IMR-90 (cell line): ENCODE measurements at regions not wholly inside any gene's neighbourhood (a gene's known extent, or its start where the extent isn't known, plus 50 kb on each side); places are given as distances from the start of the nearest gene placed in this dataset.

ENCODE experiments used
- ATAC-seq: fragments of 200-7000 bp; cut with Tn5 transposase; 2 replicates; pipeline ENCODE4 v1.9.1; 2020; ENCODE audit warnings: low read depth, mild to moderate bottlenecking, moderate library complexity
- BruUV-seq: library from RNA; stranded (reverse); fragments of 400-500 nt; replicated peaks from 2 replicates; lab custom pipeline; 2021; lab: Mats Ljungman, UMichigan
- CTCF ChIA-PET: fragments of 300-600 bp; formaldehyde crosslinking; extraction: SDS; loops from one replicate; lab custom pipeline; 2021; ENCODE audit warnings: antibody characterized with exemption; lab: Yijun Ruan, JAX
- POLR2A ChIA-PET: fragments of 300-600 bp; sonication (Branson Sonifier 250); formaldehyde crosslinking; loops from one replicate; lab custom pipeline; 2022; ENCODE audit warnings: antibody characterized with exemption; ENCODE audit not compliant: unreplicated experiment; lab: Charles Lee
- DNase-seq: peaks from one replicate; pipeline ENCODE4 v3.0.0; 2013
- H2AFZ ChIP-seq: replicated peaks from 2 replicates; pipeline ENCODE3; 2013; ENCODE audit warnings: low read length, mild to moderate bottlenecking; ENCODE audit not compliant: poor library complexity
- H2AK5ac ChIP-seq: 2 replicates; pipeline ENCODE4 v1.6.1; 2013; ENCODE audit warnings: low read depth, low read length, inconsistent platforms
- H2AK9ac ChIP-seq: replicated peaks from 2 replicates; pipeline ENCODE3; 2013; ENCODE audit warnings: mild to moderate bottlenecking, low read depth, low read length, moderate library complexity; ENCODE audit not compliant: poor library complexity
- H2BK120ac ChIP-seq: 2 replicates; pipeline ENCODE4 v1.6.1; 2013; ENCODE audit warnings: low read depth, low read length, inconsistent platforms
- H2BK15ac ChIP-seq: 3 replicates; pipeline ENCODE4 v1.6.1; 2013; ENCODE audit warnings: low read depth, low read length, inconsistent platforms
- H2BK20ac ChIP-seq: 2 replicates; pipeline ENCODE4 v1.6.1; 2013; ENCODE audit warnings: low read depth, mild to moderate bottlenecking, inconsistent platforms, low read length, moderate library complexity
- H2BK5ac ChIP-seq: 2 replicates; pipeline ENCODE4 v1.6.1; 2013; ENCODE audit warnings: mild to moderate bottlenecking, low read depth, low read length, inconsistent platforms; ENCODE audit not compliant: poor library complexity, severe bottlenecking
- H3K14ac ChIP-seq: replicated peaks from 2 replicates; pipeline ENCODE4 v1.6.1; 2013; ENCODE audit warnings: low read depth, low read length, inconsistent platforms
- H3K18ac ChIP-seq: 2 replicates; pipeline ENCODE4 v1.6.1; 2013; ENCODE audit warnings: low read depth, low read length, control low read depth
- H3K23ac ChIP-seq: 2 replicates; pipeline ENCODE4 v1.6.1; 2013; ENCODE audit warnings: low read depth, low read length, inconsistent platforms
- H3K27ac ChIP-seq: 2 replicates; pipeline ENCODE4 v1.5.1; 2013; ENCODE audit warnings: mild to moderate bottlenecking, control low read depth, low read length; ENCODE audit not compliant: insufficient read depth
- H3K27me3 ChIP-seq: 2 replicates; pipeline ENCODE4 v1.6.1; 2013; ENCODE audit warnings: low read length; ENCODE audit not compliant: control insufficient read depth, insufficient read depth
- H3K36me3 ChIP-seq: 2 replicates; pipeline ENCODE4 v1.6.1; 2013; ENCODE audit warnings: low read length, mixed read lengths; ENCODE audit not compliant: control insufficient read depth, insufficient read depth
- H3K4ac ChIP-seq: 2 replicates; pipeline ENCODE4 v1.6.1; 2013; ENCODE audit warnings: low read depth, low read length, inconsistent platforms
- H3K4me1 ChIP-seq: 2 replicates; pipeline ENCODE4 v1.6.1; 2013; ENCODE audit warnings: low read length, mixed read lengths; ENCODE audit not compliant: control insufficient read depth, insufficient read depth
- H3K4me2 ChIP-seq: 2 replicates; pipeline ENCODE4 v1.6.1; 2013; ENCODE audit warnings: low read depth, mild to moderate bottlenecking, control low read depth, low read length, moderate library complexity
- H3K4me3 ChIP-seq: 2 replicates; pipeline ENCODE4 v1.5.1; 2013; ENCODE audit warnings: low read depth, mild to moderate bottlenecking, control low read depth, low read length, moderate library complexity; ENCODE audit not compliant: insufficient read depth
- H3K56ac ChIP-seq: 2 replicates; pipeline ENCODE4 v1.6.1; 2013; ENCODE audit warnings: low read length, inconsistent platforms; ENCODE audit not compliant: insufficient read depth; ENCODE audit errors: extremely low read depth
- H3K79me1 ChIP-seq, 2 experiments: 2 replicates each; pipeline ENCODE4 v1.6.1; 2013; ENCODE audit warnings: low read length in 2 of 2, inconsistent platforms in 1 of 2, low read depth in 1 of 2
- H3K9ac ChIP-seq: 2 replicates; pipeline ENCODE4 v1.6.1; 2013; ENCODE audit warnings: low read depth, low read length, control low read depth
- H3K9me1 ChIP-seq: 2 replicates; pipeline ENCODE4 v1.6.1; 2013; ENCODE audit warnings: low read length, inconsistent platforms; ENCODE audit not compliant: insufficient read depth
- H3K9me3 ChIP-seq: 2 replicates; pipeline ENCODE4 v1.6.1; 2013; ENCODE audit warnings: low read length; ENCODE audit not compliant: control insufficient read depth, insufficient read depth
- H4K20me1 ChIP-seq: 2 replicates; pipeline ENCODE4 v1.6.1; 2013; ENCODE audit warnings: low read length, inconsistent platforms; ENCODE audit not compliant: insufficient read depth
- H4K5ac ChIP-seq: 2 replicates; pipeline ENCODE4 v1.6.1; 2013; ENCODE audit warnings: mild to moderate bottlenecking, low read depth, low read length, control low read depth
- H4K8ac ChIP-seq, 2 experiments: 2 replicates each; pipeline ENCODE4 v1.6.1; 2013; ENCODE audit warnings: low read depth in 2 of 2, low read length in 2 of 2, control low read depth in 1 of 2, inconsistent platforms in 1 of 2
- H4K91ac ChIP-seq: 2 replicates; pipeline ENCODE4 v1.6.1; 2013; ENCODE audit warnings: low read depth, low read length, inconsistent platforms; ENCODE audit not compliant: insufficient read depth
- BHLHE40 ChIP-seq: fragments of 150-350 bp; IDR thresholded peaks from 2 replicates; pipeline ENCODE4 v1.6.1; 2016; ENCODE audit warnings: mild to moderate bottlenecking, low read depth, low read length
- MAFK ChIP-seq: IDR thresholded peaks from 2 replicates; pipeline ENCODE4 v1.6.1; 2012; ENCODE audit warnings: low read depth, low read length, improper control_type of control experiment
- MXI1 ChIP-seq: IDR thresholded peaks from 2 replicates; pipeline ENCODE4 v1.6.1; 2012; ENCODE audit warnings: low read depth, mild to moderate bottlenecking, low read length, moderate library complexity, borderline replicate concordance
- USF2 ChIP-seq: fragments of 150-350 bp; IDR thresholded peaks from 2 replicates; pipeline ENCODE4 v1.6.1; 2017; ENCODE audit warnings: mild to moderate bottlenecking, antibody characterized with exemption, low read length, low read depth
- WGBS, 2 experiments: methylation state at CpG; one replicate each; pipeline versions ENCODE4 v1.1.5 to v1.1.7; 2013; ENCODE audit warnings: missing lambda C conversion rate in 2 of 2; ENCODE audit not compliant: insufficient read length in 1 of 2; ENCODE audit errors: extremely low coverage in 2 of 2; 5-methylcytosine and 5-hydroxymethylcytosine counted together
- dilution Hi-C: fragments of 300-500 bp; cut with HindIII; formaldehyde crosslinking; loops from one replicate; pipeline ENCODE4 v1.14.3; 2018; ENCODE audit warnings: low sequenced_read_pairs; ENCODE audit not compliant: unreplicated experiment
- in situ Hi-C: fragments of 300-500 bp; cut with MboI; formaldehyde crosslinking; loops from 3 replicates; pipeline ENCODE4 v1.14.3; 2019; ENCODE audit warnings: low sequenced_read_pairs, inconsistent platforms, mixed read lengths
- intact Hi-C: fragments of 100-400 bp; cut with micrococcal nuclease; formaldehyde crosslinking; loops from 2 replicates; pipeline ENCODE4 v1.10.0; 2022

- dilution Hi-C loops (no loop called here), intact Hi-C loops (no loop called here), in situ Hi-C loops (no loop called here)
- TF ChIP-seq BHLHE40 (no peak), USF2 (no peak), MXI1 (no peak), MAFK (no peak)
- Histone ChIP-seq H3K4me2 (no peak overlapping the region), H3K18ac (no peak overlapping the region), H3K9me3 (no peaks in the 10 kb centered on the region), H3K23ac (no peak overlapping the region), H4K20me1 (no peaks in the 10 kb centered on the region), H3K27ac (no peak overlapping the region), H3K79me1 (no peaks in the 10 kb centered on the region), H2BK15ac (no peak overlapping the region), H3K36me3 (no peaks in the 10 kb centered on the region), H3K9me1 (no peaks in the 10 kb centered on the region), H3K27me3 (no peaks in the 10 kb centered on the region), H2BK20ac (no peak overlapping the region), H3K9ac (no peak overlapping the region), H3K4ac (no peak overlapping the region), H4K91ac (no peak overlapping the region), H3K4me3 (no peak overlapping the region), H3K14ac (no peak overlapping the region), H2BK120ac (no peak overlapping the region), H4K5ac (no peak overlapping the region), H2AK5ac (no peak overlapping the region), H4K8ac (no peak overlapping the region), H3K4me1 (no peaks in the 10 kb centered on the region), H2AK9ac (no peak overlapping the region), H2AFZ (no peak overlapping the region), H2BK5ac (no peak overlapping the region), H3K56ac (no peak overlapping the region)
- DNase-seq (no peak), ATAC-seq (no peak)
- no CpG with 5 or more reads among the region's 1 CpG for WGBS, 2 experiments
- CTCF ChIA-PET = no interaction called here
- no TSS peak for BruUV-seq
- POLR2A ChIA-PET = no interaction called here
These were observed 138.9 kb downstream of the HNMT start for GRCh38 chr2:138103156-138103555.
